IMR-90 (cell line): ENCODE measurements at regions not wholly inside any gene's neighbourhood (a gene's known extent, or its start where the extent isn't known, plus 50 kb on each side); places are given as distances from the start of the nearest gene placed in this dataset.

Experiments
- ATAC-seq: fragments of 200-7000 bp; cut with Tn5 transposase; 2 replicates; pipeline ENCODE4 v1.9.1; 2020; ENCODE audit warnings: low read depth, mild to moderate bottlenecking, moderate library complexity
- BruUV-seq: library from RNA; stranded (reverse); fragments of 400-500 nt; replicated peaks from 2 replicates; lab custom pipeline; 2021; lab: Mats Ljungman, UMichigan
- CTCF ChIA-PET: fragments of 300-600 bp; formaldehyde crosslinking; extraction: SDS; loops from one replicate; lab custom pipeline; 2021; ENCODE audit warnings: antibody characterized with exemption; lab: Yijun Ruan, JAX
- POLR2A ChIA-PET: fragments of 300-600 bp; sonication (Branson Sonifier 250); formaldehyde crosslinking; loops from one replicate; lab custom pipeline; 2022; ENCODE audit warnings: antibody characterized with exemption; ENCODE audit not compliant: unreplicated experiment; lab: Charles Lee
- DNase-seq: peaks from one replicate; pipeline ENCODE4 v3.0.0; 2013
- H2AFZ ChIP-seq: replicated peaks from 2 replicates; pipeline ENCODE3; 2013; ENCODE audit warnings: low read length, mild to moderate bottlenecking; ENCODE audit not compliant: poor library complexity
- H2AK5ac ChIP-seq: 2 replicates; pipeline ENCODE4 v1.6.1; 2013; ENCODE audit warnings: low read depth, low read length, inconsistent platforms
- H2AK9ac ChIP-seq: replicated peaks from 2 replicates; pipeline ENCODE3; 2013; ENCODE audit warnings: mild to moderate bottlenecking, low read depth, low read length, moderate library complexity; ENCODE audit not compliant: poor library complexity
- H2BK120ac ChIP-seq: 2 replicates; pipeline ENCODE4 v1.6.1; 2013; ENCODE audit warnings: low read depth, low read length, inconsistent platforms
- H2BK15ac ChIP-seq: 3 replicates; pipeline ENCODE4 v1.6.1; 2013; ENCODE audit warnings: low read depth, low read length, inconsistent platforms
- H2BK20ac ChIP-seq: 2 replicates; pipeline ENCODE4 v1.6.1; 2013; ENCODE audit warnings: low read depth, mild to moderate bottlenecking, inconsistent platforms, low read length, moderate library complexity
- H2BK5ac ChIP-seq: 2 replicates; pipeline ENCODE4 v1.6.1; 2013; ENCODE audit warnings: mild to moderate bottlenecking, low read depth, low read length, inconsistent platforms; ENCODE audit not compliant: poor library complexity, severe bottlenecking
- H3K14ac ChIP-seq: replicated peaks from 2 replicates; pipeline ENCODE4 v1.6.1; 2013; ENCODE audit warnings: low read depth, low read length, inconsistent platforms
- H3K18ac ChIP-seq: 2 replicates; pipeline ENCODE4 v1.6.1; 2013; ENCODE audit warnings: low read depth, low read length, control low read depth
- H3K23ac ChIP-seq: 2 replicates; pipeline ENCODE4 v1.6.1; 2013; ENCODE audit warnings: low read depth, low read length, inconsistent platforms
- H3K27ac ChIP-seq: 2 replicates; pipeline ENCODE4 v1.5.1; 2013; ENCODE audit warnings: mild to moderate bottlenecking, control low read depth, low read length; ENCODE audit not compliant: insufficient read depth
- H3K27me3 ChIP-seq: 2 replicates; pipeline ENCODE4 v1.6.1; 2013; ENCODE audit warnings: low read length; ENCODE audit not compliant: control insufficient read depth, insufficient read depth
- H3K36me3 ChIP-seq: 2 replicates; pipeline ENCODE4 v1.6.1; 2013; ENCODE audit warnings: low read length, mixed read lengths; ENCODE audit not compliant: control insufficient read depth, insufficient read depth
- H3K4ac ChIP-seq: 2 replicates; pipeline ENCODE4 v1.6.1; 2013; ENCODE audit warnings: low read depth, low read length, inconsistent platforms
- H3K4me1 ChIP-seq: 2 replicates; pipeline ENCODE4 v1.6.1; 2013; ENCODE audit warnings: low read length, mixed read lengths; ENCODE audit not compliant: control insufficient read depth, insufficient read depth
- H3K4me2 ChIP-seq: 2 replicates; pipeline ENCODE4 v1.6.1; 2013; ENCODE audit warnings: low read depth, mild to moderate bottlenecking, control low read depth, low read length, moderate library complexity
- H3K4me3 ChIP-seq: 2 replicates; pipeline ENCODE4 v1.5.1; 2013; ENCODE audit warnings: low read depth, mild to moderate bottlenecking, control low read depth, low read length, moderate library complexity; ENCODE audit not compliant: insufficient read depth
- H3K56ac ChIP-seq: 2 replicates; pipeline ENCODE4 v1.6.1; 2013; ENCODE audit warnings: low read length, inconsistent platforms; ENCODE audit not compliant: insufficient read depth; ENCODE audit errors: extremely low read depth
- H3K79me1 ChIP-seq, 2 experiments: 2 replicates each; pipeline ENCODE4 v1.6.1; 2013; ENCODE audit warnings: low read length in 2 of 2, inconsistent platforms in 1 of 2, low read depth in 1 of 2
- H3K9ac ChIP-seq: 2 replicates; pipeline ENCODE4 v1.6.1; 2013; ENCODE audit warnings: low read depth, low read length, control low read depth
- H3K9me1 ChIP-seq: 2 replicates; pipeline ENCODE4 v1.6.1; 2013; ENCODE audit warnings: low read length, inconsistent platforms; ENCODE audit not compliant: insufficient read depth
- H3K9me3 ChIP-seq: 2 replicates; pipeline ENCODE4 v1.6.1; 2013; ENCODE audit warnings: low read length; ENCODE audit not compliant: control insufficient read depth, insufficient read depth
- H4K20me1 ChIP-seq: 2 replicates; pipeline ENCODE4 v1.6.1; 2013; ENCODE audit warnings: low read length, inconsistent platforms; ENCODE audit not compliant: insufficient read depth
- H4K5ac ChIP-seq: 2 replicates; pipeline ENCODE4 v1.6.1; 2013; ENCODE audit warnings: mild to moderate bottlenecking, low read depth, low read length, control low read depth
- H4K8ac ChIP-seq, 2 experiments: 2 replicates each; pipeline ENCODE4 v1.6.1; 2013; ENCODE audit warnings: low read depth in 2 of 2, low read length in 2 of 2, control low read depth in 1 of 2, inconsistent platforms in 1 of 2
- H4K91ac ChIP-seq: 2 replicates; pipeline ENCODE4 v1.6.1; 2013; ENCODE audit warnings: low read depth, low read length, inconsistent platforms; ENCODE audit not compliant: insufficient read depth
- BHLHE40 ChIP-seq: fragments of 150-350 bp; IDR thresholded peaks from 2 replicates; pipeline ENCODE4 v1.6.1; 2016; ENCODE audit warnings: mild to moderate bottlenecking, low read depth, low read length
- CEBPB ChIP-seq: IDR thresholded peaks from 2 replicates; pipeline ENCODE4 v1.6.1; 2012; ENCODE audit warnings: low read depth, low read length, improper control_type of control experiment
- CHD1 ChIP-seq: IDR thresholded peaks from 2 replicates; pipeline ENCODE4 v1.6.1; 2012; ENCODE audit warnings: low read depth, low read length, improper control_type of control experiment
- FOS ChIP-seq: fragments of 150-350 bp; IDR thresholded peaks from 2 replicates; pipeline ENCODE4 v1.6.1; 2016; ENCODE audit warnings: low read depth, low read length
- MAFK ChIP-seq: IDR thresholded peaks from 2 replicates; pipeline ENCODE4 v1.6.1; 2012; ENCODE audit warnings: low read depth, low read length, improper control_type of control experiment
- MAZ ChIP-seq: IDR thresholded peaks from 2 replicates; pipeline ENCODE4 v1.6.1; 2012; ENCODE audit warnings: low read depth, mild to moderate bottlenecking, low read length, improper control_type of control experiment, moderate library complexity, borderline replicate concordance
- MXI1 ChIP-seq: IDR thresholded peaks from 2 replicates; pipeline ENCODE4 v1.6.1; 2012; ENCODE audit warnings: low read depth, mild to moderate bottlenecking, low read length, moderate library complexity, borderline replicate concordance
- NFE2L2 ChIP-seq: fragments of 150-350 bp; IDR thresholded peaks from 2 replicates; pipeline ENCODE4 v1.6.1; 2016; ENCODE audit warnings: low read depth, mild to moderate bottlenecking, low read length
- POLR2A ChIP-seq: IDR thresholded peaks from 2 replicates; pipeline ENCODE4 v1.6.1; 2012; ENCODE audit warnings: mild to moderate bottlenecking, low read depth, low read length
- RAD21 ChIP-seq: IDR thresholded peaks from 2 replicates; pipeline ENCODE4 v1.6.1; 2012; ENCODE audit warnings: low read length, improper control_type of control experiment
- RCOR1 ChIP-seq: IDR thresholded peaks from 2 replicates; pipeline ENCODE4 v1.6.1; 2012; ENCODE audit warnings: mild to moderate bottlenecking, low read length, improper control_type of control experiment; ENCODE audit not compliant: insufficient replicate concordance
- RFX5 ChIP-seq: IDR thresholded peaks from 2 replicates; pipeline ENCODE4 v1.8.0; 2012; ENCODE audit warnings: low read depth, mild to moderate bottlenecking, low read length, moderate library complexity
- SMC3 ChIP-seq: fragments of 150-350 bp; IDR thresholded peaks from 2 replicates; pipeline ENCODE4 v1.6.1; 2016; ENCODE audit warnings: low read depth, mild to moderate bottlenecking, antibody characterized with exemption, low read length, moderate library complexity
- WGBS, 2 experiments: methylation state at CpG; one replicate each; pipeline versions ENCODE4 v1.1.5 to v1.1.7; 2013; ENCODE audit warnings: missing lambda C conversion rate in 2 of 2; ENCODE audit not compliant: insufficient read length in 1 of 2; ENCODE audit errors: extremely low coverage in 2 of 2; 5-methylcytosine and 5-hydroxymethylcytosine counted together
- dilution Hi-C: fragments of 300-500 bp; cut with HindIII; formaldehyde crosslinking; loops from one replicate; pipeline ENCODE4 v1.14.3; 2018; ENCODE audit warnings: low sequenced_read_pairs; ENCODE audit not compliant: unreplicated experiment
- in situ Hi-C: fragments of 300-500 bp; cut with MboI; formaldehyde crosslinking; loops from 3 replicates; pipeline ENCODE4 v1.14.3; 2019; ENCODE audit warnings: low sequenced_read_pairs, inconsistent platforms, mixed read lengths
- intact Hi-C: fragments of 100-400 bp; cut with micrococcal nuclease; formaldehyde crosslinking; loops from 2 replicates; pipeline ENCODE4 v1.10.0; 2022
- TF ChIP-seq, protein P1 (sequence below): fragments of 150-350 bp; IDR thresholded peaks from 2 replicates; pipeline ENCODE4 v1.6.1; 2017; ENCODE audit warnings: mild to moderate bottlenecking, antibody characterized with exemption, low read length, low read depth
- TF ChIP-seq, protein P2 (sequence below): fragments of 150-350 bp; IDR thresholded peaks from 2 replicates; pipeline ENCODE4 v1.6.1; 2016; ENCODE audit warnings: low read depth, mild to moderate bottlenecking, low read length, moderate library complexity, borderline replicate concordance
- TF ChIP-seq, protein P3 (sequence below): conservative IDR thresholded peaks from 2 replicates; pipeline ENCODE4 v1.5.1; 2012; ENCODE audit warnings: mild to moderate bottlenecking, low read depth, low read length, improper control_type of control experiment

DNA sequence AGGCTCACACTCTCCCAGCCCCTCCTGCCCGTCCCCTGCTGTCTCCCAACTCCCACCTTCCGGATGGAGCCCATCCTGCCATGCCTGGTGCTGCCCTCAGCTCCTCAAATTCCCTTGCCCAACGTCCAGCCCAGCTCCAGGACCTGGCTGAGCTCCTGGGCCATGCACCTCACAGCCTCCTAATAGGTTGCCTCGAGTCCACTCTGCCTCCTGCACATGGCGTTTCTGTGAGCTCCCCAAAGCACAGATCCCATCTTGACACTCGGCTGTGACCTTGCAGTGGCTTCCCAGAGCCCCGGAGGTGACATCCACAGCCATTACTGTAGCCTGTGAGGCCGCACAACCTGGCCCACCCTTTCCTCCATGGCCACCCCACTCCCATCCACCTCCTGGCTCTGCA is 191.9 kb upstream of the SALL3 start:
- BruUV-seq, result no TSS peak

More for the DNA sequence above, 191.9 kb upstream of the SALL3 start:
- no peak overlapping the region for H3K4ac ChIP-seq
- no peak overlapping the region for H2AK5ac ChIP-seq
- no peaks in the 10 kb centered on the region for H3K9me1 ChIP-seq
- ChIA-PET POLR2A (no interaction called here), CTCF (no interaction called here)
- no peak overlapping the region for H3K18ac ChIP-seq
- no peak overlapping the region for H4K8ac ChIP-seq
- no peaks in the 10 kb centered on the region for H3K79me1 ChIP-seq
- no peak for ATAC-seq
- dilution Hi-C loops, result no loop called here
- peaks cover 36% of the 10 kb centered on the region for H3K9me3 ChIP-seq
- in situ Hi-C loops, result no loop called here
- no peak overlapping the region for H2AK9ac ChIP-seq
- H4K5ac ChIP-seq, result no peak overlapping the region
- H3K36me3 ChIP-seq, result no peaks in the 10 kb centered on the region
- H4K91ac ChIP-seq, result no peak overlapping the region
- WGBS, 2 experiments, result 26% methylated on average over 7 of the region's 8 CpGs; no CpG with 5 or more reads in 1 of the 2 experiments
- no peak overlapping the region for H3K14ac ChIP-seq
- no peak overlapping the region for H2BK5ac ChIP-seq
- no peak overlapping the region for H3K23ac ChIP-seq
- no peak for DNase-seq
- no peaks in the 10 kb centered on the region for H3K27me3 ChIP-seq
- no peak overlapping the region for H3K9ac ChIP-seq
- no peak overlapping the region for H3K56ac ChIP-seq
- no peak overlapping the region for H2BK120ac ChIP-seq
- H3K27ac ChIP-seq, result no peak overlapping the region
- H4K20me1 ChIP-seq, result no peaks in the 10 kb centered on the region
- peak overlapping the region; percentile 51 for H2AFZ ChIP-seq
- H3K4me2 ChIP-seq, result no peak overlapping the region
- no peak for TF ChIP-seq CHD1
- no peak for TF ChIP-seq RAD21
- TF ChIP-seq MXI1, result no peak
- no peak for TF ChIP-seq MAFK
- no peak for TF ChIP-seq POLR2A
- no peak for TF ChIP-seq BHLHE40
- TF ChIP-seq, protein P1, sequence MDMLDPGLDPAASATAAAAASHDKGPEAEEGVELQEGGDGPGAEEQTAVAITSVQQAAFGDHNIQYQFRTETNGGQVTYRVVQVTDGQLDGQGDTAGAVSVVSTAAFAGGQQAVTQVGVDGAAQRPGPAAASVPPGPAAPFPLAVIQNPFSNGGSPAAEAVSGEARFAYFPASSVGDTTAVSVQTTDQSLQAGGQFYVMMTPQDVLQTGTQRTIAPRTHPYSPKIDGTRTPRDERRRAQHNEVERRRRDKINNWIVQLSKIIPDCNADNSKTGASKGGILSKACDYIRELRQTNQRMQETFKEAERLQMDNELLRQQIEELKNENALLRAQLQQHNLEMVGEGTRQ, result no peak
- no peak for TF ChIP-seq RCOR1
- no peak for TF ChIP-seq FOS
- TF ChIP-seq SMC3, result no peak
- TF ChIP-seq NFE2L2, result no peak
- TF ChIP-seq, protein P2, sequence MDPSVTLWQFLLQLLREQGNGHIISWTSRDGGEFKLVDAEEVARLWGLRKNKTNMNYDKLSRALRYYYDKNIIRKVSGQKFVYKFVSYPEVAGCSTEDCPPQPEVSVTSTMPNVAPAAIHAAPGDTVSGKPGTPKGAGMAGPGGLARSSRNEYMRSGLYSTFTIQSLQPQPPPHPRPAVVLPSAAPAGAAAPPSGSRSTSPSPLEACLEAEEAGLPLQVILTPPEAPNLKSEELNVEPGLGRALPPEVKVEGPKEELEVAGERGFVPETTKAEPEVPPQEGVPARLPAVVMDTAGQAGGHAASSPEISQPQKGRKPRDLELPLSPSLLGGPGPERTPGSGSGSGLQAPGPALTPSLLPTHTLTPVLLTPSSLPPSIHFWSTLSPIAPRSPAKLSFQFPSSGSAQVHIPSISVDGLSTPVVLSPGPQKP, result no peak
- no peak for TF ChIP-seq CEBPB
- TF ChIP-seq, protein P3, sequence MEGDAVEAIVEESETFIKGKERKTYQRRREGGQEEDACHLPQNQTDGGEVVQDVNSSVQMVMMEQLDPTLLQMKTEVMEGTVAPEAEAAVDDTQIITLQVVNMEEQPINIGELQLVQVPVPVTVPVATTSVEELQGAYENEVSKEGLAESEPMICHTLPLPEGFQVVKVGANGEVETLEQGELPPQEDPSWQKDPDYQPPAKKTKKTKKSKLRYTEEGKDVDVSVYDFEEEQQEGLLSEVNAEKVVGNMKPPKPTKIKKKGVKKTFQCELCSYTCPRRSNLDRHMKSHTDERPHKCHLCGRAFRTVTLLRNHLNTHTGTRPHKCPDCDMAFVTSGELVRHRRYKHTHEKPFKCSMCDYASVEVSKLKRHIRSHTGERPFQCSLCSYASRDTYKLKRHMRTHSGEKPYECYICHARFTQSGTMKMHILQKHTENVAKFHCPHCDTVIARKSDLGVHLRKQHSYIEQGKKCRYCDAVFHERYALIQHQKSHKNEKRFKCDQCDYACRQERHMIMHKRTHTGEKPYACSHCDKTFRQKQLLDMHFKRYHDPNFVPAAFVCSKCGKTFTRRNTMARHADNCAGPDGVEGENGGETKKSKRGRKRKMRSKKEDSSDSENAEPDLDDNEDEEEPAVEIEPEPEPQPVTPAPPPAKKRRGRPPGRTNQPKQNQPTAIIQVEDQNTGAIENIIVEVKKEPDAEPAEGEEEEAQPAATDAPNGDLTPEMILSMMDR, result no peak
- TF ChIP-seq MAZ, result no peak
- TF ChIP-seq RFX5, result no peak
- intact Hi-C loops, result no loop called here
- no peak overlapping the region for H2BK20ac ChIP-seq
- no peak overlapping the region for H3K4me3 ChIP-seq
- H2BK15ac ChIP-seq, result no peak overlapping the region
- no peaks in the 10 kb centered on the region for H3K4me1 ChIP-seq
